GM19328 (cell line): ENCODE measurements at regions not wholly inside any gene's neighbourhood (a gene's known extent, or its start where the extent isn't known, plus 50 kb on each side); places are given as distances from the start of the nearest gene placed in this dataset.

Experiments used
- ATAC-seq: cut with Tn5 transposase; IDR thresholded peaks from one replicate; pipeline ENCODE4 v1.9.1; 2021; ENCODE audit warnings: mild to moderate bottlenecking, moderate library complexity; ENCODE audit not compliant: unreplicated experiment

DNA sequence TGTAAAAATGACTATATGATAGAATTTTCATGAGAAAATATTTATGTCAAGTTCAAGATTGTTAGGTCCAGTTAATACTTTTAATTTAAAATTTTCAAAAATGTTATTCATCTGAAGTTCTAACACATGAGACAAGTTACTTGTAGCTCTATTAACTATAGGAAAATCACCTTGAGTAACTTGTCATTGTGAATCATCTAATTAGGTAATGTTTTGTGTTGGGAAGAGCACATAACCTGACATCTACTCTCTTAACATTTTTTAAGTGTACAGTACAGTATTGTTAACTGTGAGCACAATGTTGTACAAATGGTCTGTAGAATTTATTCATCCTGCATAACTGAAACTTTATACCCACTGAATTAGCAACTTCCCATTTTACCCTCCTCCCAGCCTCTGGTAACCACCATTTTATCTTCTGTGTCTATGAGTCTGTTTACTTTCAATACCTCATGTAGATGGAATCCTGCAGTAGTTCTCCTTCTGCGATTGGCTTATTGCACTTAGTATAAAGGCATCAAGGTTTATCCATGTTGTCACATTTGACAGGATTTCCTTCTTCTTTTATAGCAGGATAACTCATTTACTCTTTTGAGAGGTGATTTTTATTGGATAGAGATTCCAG is 54.6 kb downstream of the ARL4A start:
- ATAC-seq = no peak

GRCh38 chr7:12746211-12746610 is 58.8 kb downstream of the ARL4A start:
- no peak for ATAC-seq

DNA sequence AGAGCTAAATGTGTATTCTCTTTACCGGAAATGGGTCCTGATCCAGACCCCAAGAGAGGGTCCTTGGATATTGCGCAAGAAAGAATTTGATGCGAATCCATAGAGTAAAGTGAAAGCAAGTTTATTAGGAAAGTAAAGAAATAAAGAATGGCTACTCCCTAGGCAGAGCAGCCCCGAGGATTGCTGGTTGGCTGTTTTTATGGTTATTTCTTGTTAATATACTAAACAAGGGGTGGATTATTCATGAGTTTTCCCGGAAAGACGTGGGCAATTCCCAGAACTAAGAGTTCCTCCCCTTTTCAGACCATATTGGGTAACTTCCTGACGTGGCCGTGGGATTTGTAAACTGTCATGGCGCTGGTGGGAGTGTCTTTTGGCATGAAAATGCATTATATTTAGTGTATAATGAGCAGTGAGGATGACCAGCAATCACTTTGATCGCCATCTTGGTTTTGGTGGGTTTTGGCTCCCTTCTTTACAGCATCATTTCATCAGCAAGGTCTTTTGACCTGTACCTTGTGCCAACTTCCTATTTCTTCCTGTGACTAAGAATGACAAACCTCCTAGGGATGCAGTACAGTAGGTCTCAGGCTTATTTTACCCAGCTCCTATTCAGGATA is 60.4 kb downstream of the ARL4A start:
- no peak for ATAC-seq

- no peak for ATAC-seq
These were observed 61.6 kb downstream of the ARL4A start for GRCh38 chr7:12749069-12749468.

- no peak for ATAC-seq
These were observed 62.3 kb downstream of the ARL4A start for GRCh38 chr7:12749746-12750145.

GRCh38 chr7:12751764-12752163 is 64.3 kb downstream of the ARL4A start:
- ATAC-seq = no peak

- no peak for ATAC-seq
These were observed 66.7 kb downstream of the ARL4A start for GRCh38 chr7:12754179-12754578.

- no peak for ATAC-seq
These were observed 69.4 kb downstream of the ARL4A start for GRCh38 chr7:12756821-12757220.

- ATAC-seq = no peak
These were observed 70.0 kb downstream of the ARL4A start for GRCh38 chr7:12757443-12757842.

DNA sequence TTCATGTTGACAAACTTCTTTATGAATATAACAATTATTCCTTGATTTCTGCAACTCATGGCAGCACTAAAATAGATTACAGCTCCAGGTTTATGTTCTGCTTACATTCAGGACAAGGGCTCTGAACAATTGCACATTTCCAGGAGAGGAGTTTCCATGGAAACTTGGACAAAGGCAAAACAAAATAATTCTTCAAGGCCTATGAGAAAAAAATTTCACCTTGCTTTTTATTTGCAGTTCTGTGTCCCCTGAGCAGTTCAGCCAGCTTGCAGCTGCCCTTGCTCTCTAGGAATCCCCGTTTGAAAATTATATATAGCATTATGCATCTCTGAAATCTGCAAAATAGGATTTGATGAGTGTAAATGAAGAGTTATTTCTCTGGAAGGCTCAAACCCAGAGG is 71.7 kb downstream of the ARL4A start:
- no peak for ATAC-seq

GRCh38 chr7:12761111-12761510 is 73.7 kb downstream of the ARL4A start:
- ATAC-seq = no peak

DNA sequence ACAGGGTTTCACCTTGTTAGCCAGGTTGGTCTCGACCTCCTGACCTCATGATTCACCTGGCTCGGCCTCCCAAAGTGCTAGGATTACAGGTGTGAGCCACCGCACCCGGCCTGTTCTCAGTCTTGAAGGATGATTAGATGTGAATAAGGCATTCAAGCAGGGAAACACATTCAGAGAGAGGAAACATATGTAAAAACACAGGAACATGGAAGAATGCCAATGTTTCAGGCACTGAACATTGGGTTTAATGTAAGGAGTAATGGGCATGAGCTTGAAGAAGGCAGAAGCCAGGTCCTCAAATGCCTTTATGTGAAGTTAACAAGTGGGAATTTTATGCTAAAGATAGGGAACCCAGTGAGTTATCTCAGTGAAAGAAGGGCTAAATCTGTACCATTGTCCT is 74.3 kb downstream of the ARL4A start:
- no peak for ATAC-seq

DNA sequence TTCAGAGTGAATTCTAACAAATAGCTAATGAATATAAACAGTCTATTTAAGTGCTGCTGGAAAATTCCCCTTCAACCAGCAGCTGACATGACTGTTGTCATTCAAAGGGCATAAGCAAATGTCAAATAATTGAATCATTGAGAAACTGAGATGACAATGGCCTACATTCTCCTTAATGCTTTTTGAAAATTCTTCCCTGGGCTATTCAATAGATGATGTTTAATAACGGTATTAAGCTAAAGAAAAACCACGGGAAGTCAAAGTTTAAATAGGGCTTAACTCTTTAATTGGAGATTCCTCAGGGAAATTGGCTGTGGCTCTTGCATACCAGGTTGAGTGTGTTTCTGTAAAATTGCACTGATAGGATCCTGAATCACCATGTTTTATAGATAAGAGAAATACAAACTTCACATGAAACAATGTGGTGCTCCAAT is 77.0 kb downstream of the ARL4A start:
- ATAC-seq = no peak

GRCh38 chr7:12765431-12766100 is 78.1 kb downstream of the ARL4A start:
- ATAC-seq = no peak

DNA sequence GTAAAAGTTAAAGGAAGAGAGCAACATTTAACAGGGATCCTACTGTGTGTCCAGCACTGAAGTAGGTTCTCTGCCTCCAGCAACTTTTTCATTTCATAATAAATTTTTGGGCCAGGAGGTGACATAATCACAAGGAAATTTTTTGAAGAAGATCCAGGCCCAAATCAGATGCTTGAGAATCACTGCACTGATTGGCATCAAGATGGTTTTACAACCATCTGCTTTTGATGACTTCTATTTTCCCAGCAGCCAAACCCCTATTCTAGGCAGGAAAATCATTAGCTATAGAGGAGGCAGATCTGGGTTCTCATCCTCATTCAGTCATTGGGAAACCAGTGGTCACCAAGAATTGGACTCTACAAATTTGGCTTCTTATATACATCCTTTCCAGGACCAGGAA is 79.0 kb downstream of the ARL4A start:
- ATAC-seq = no peak

DNA sequence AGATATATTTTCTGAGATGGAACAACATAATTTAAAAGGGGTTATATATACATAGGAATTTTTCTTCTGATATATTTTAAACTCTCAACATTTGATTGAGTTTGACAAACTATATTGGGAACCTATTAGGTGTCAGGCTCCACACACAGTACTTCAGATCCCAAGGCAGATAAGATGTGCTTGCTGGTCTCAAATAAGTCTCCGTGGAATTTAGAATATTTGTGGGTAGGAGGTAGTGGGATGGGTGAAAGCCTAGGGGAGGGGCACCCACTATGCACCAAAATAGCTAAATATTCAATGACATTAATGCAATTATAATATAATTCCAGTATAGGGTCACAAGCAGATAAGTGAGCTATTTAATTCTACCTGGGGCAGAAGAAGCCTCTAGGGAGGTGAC is 81.5 kb downstream of the ARL4A start:
- no peak for ATAC-seq

DNA sequence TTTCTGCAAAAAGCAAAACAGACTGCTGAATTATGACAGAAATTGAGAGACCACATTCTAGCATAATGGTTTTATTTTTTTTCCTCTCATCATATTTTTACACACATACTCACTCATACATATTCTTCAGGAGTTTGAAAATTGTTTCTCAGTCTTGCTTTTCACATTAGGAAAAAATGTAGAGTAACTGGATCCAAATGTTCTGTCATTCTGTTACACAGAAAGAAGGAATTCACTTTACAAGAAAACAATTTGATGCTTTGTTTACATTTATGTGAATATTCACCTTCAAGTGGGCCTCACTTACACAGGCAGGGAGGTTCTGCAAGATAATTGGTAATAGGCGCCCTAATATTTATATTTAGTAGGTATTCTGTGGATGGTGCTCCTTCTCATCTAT is 82.0 kb downstream of the ARL4A start:
- no peak for ATAC-seq

DNA sequence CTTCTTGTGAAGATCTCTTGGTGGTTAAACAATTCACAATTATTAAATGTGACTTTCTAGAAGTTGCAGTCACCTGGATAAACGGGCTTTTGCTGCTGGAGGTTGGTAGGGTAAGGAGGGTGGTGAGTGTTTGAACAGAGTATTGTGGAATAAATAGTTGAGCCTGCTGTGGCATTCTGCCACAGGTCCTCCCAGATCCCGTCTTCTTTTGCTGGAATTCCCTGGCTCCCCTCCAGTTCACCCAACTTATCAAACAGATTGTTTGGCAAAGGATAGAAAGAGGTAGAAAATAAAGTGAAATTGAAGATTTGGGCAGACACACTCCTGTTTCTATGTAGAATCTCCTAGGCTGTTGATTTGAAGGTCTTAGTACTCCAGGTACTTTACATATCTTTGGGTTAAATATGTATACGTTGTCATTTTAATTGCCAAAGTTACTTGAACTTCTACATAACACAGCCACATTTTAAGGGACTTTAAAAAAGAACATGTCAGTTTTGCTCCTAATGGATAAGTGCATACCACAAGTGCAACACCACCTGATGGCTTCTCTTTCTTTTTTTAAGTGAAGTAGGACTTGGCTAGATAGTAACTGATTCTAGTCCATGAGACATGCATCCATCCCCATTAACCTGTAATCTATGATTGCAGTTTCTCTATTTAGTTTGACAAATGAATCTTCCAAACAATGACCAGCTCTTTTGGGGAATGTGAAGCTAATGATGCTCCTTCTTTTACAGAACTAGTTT is 83.0 kb downstream of the ARL4A start:
- no peak for ATAC-seq

DNA sequence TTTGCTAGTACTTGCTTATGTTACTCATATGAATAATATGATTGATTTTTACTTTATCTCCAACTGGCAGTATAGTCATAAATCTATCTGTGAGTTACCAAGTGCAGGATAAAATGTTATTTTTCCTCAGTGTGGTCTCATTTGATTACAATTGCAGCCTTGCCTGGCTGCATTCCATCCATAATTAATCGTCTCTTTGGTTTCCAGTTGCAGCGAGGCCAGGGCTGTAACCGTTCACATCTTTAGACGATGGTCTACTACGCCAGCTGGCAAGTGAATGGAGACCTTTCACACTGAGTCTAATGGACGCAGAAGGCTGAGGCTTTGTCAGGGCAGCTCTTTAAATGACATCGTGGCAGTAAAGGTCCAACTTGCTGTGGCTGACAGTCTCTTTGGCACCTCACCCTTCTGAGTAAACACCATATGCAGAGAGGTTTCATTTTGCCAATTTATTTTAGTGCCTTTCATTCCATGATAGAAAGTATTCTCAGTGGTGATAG is 84.0 kb downstream of the ARL4A start:
- no peak for ATAC-seq

GRCh38 chr7:12772768-12773167 is 85.3 kb downstream of the ARL4A start:
- ATAC-seq = no peak

GRCh38 chr7:12777257-12777656 is 89.8 kb downstream of the ARL4A start:
- no peak for ATAC-seq

DNA sequence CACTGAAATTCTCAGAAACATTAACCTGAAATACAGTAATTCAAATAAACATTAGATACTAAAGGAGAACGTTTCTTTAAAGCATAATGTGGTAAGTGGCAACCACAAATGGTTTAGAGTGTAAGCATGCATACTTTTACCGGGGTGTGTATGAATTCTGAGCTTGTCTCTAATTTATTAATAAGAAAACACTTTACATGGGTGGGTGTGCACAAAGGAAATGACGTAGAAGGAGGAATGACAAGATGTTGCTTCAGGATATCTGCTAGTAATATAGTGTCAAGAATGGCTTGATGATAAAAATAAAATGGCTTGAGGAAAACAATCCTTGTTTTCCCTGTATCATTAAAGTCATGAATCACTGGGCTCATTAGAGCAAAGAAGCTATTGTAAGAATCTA is 92.5 kb downstream of the ARL4A start:
- no peak for ATAC-seq
